Endothelial cell of umbilical vein (primary cell): ENCODE measurements at regions not wholly inside any gene's neighbourhood (a gene's known extent, or its start where the extent isn't known, plus 50 kb on each side); places are given as distances from the start of the nearest gene placed in this dataset.

Experiments
- EZH2 ChIP-seq: IDR thresholded peaks from 2 replicates; pipeline ENCODE4 v1.6.1; 2012; ENCODE audit warnings: borderline replicate concordance, low read depth, mild to moderate bottlenecking, moderate library complexity, low read length, inconsistent platforms; ENCODE audit not compliant: severe bottlenecking
- POLR2A ChIP-seq: IDR thresholded peaks from 2 replicates; pipeline ENCODE4 v1.6.1; 2012; ENCODE audit warnings: low read depth, mild to moderate bottlenecking, control low read depth, low read length
- POLR2AphosphoS5 ChIP-seq: IDR thresholded peaks from 2 replicates; pipeline ENCODE4 v1.6.1; 2012; ENCODE audit warnings: low read depth, mild to moderate bottlenecking, control low read depth, low read length, moderate library complexity; ENCODE audit not compliant: insufficient read depth
- TF ChIP-seq, protein P1 (sequence below), 2 donors: IDR thresholded peaks; 1 replicate in 1 of 2; 2 replicates in 1 of 2; pipeline ENCODE4 v1.5.1; 2011; ENCODE audit warnings: low read length in 2 of 2, mild to moderate bottlenecking in 2 of 2, moderate library complexity in 2 of 2, control low read depth in 1 of 2, inconsistent platforms in 1 of 2, low read depth in 1 of 2; ENCODE audit not compliant: insufficient read depth in 1 of 2; ENCODE audit errors: extremely low read depth in 1 of 2
- TF ChIP-seq, protein P2 (sequence below): IDR thresholded peaks from 2 replicates; pipeline ENCODE4 v1.6.1; 2011; ENCODE audit not compliant: insufficient read depth, insufficient read length

DNA sequence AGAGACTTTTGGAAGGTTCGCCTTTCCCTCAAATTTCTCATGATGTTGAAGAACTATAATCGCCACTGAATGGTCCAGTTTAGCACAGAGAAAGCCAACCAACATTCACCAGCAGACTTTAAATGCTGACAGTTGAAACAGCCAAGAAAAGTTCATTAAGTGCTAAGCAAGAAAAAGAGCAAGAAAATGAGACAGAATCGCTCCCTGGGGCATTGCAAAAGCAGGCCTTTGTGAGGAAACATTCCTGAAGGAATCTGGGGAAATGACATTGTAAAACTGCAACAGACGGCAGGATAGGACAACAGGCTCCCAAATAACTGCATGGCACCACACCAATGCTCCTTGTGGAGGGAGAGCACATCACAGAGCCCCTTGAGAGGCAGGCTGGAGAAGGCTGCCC is 269.3 kb upstream of the ID2 start:
- TF ChIP-seq, protein P1, sequence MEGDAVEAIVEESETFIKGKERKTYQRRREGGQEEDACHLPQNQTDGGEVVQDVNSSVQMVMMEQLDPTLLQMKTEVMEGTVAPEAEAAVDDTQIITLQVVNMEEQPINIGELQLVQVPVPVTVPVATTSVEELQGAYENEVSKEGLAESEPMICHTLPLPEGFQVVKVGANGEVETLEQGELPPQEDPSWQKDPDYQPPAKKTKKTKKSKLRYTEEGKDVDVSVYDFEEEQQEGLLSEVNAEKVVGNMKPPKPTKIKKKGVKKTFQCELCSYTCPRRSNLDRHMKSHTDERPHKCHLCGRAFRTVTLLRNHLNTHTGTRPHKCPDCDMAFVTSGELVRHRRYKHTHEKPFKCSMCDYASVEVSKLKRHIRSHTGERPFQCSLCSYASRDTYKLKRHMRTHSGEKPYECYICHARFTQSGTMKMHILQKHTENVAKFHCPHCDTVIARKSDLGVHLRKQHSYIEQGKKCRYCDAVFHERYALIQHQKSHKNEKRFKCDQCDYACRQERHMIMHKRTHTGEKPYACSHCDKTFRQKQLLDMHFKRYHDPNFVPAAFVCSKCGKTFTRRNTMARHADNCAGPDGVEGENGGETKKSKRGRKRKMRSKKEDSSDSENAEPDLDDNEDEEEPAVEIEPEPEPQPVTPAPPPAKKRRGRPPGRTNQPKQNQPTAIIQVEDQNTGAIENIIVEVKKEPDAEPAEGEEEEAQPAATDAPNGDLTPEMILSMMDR (IDR thresholded peaks at IDR 0.05; ENCODE audit: extremely low read depth in 1 of 2, insufficient read depth in 1 of 2, low read depth in 1 of 2, low read length in 2 of 2), result no peak
- no peak for TF ChIP-seq POLR2A
- no peak for TF ChIP-seq EZH2
- TF ChIP-seq POLR2AphosphoS5, result no peak
- TF ChIP-seq, protein P2, sequence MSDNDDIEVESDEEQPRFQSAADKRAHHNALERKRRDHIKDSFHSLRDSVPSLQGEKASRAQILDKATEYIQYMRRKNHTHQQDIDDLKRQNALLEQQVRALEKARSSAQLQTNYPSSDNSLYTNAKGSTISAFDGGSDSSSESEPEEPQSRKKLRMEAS, result no peak
